DND-41 (cell line): ENCODE measurements at regions not wholly inside any gene's neighbourhood (a gene's known extent, or its start where the extent isn't known, plus 50 kb on each side); places are given as distances from the start of the nearest gene placed in this dataset.
"Not testable (repeated sequence)": the region's sequence is repeated elsewhere in the genome, so short reads cannot be mapped to it uniquely, and the experiment has no call there.

ENCODE experiments used
- CTCF ChIP-seq: IDR thresholded peaks from 2 replicates; pipeline ENCODE4 v1.5.1; 2012; ENCODE audit warnings: borderline replicate concordance, low read length, moderate library complexity, mild to moderate bottlenecking; ENCODE audit not compliant: poor library complexity, severe bottlenecking; ENCODE audit errors: extremely low read depth
- EZH2 ChIP-seq: IDR thresholded peaks from 3 replicates; pipeline ENCODE4 v1.6.1; 2012; ENCODE audit warnings: borderline replicate concordance, low read depth, mild to moderate bottlenecking, moderate library complexity, low read length, inconsistent platforms; ENCODE audit not compliant: severe bottlenecking

- TF ChIP-seq CTCF, EZH2: not testable (repeated sequence)
Observed at GRCh38 chr6:145158636-145159035, 576.7 kb downstream of the EPM2A start.
